ENCODE measurements at regions not wholly inside any gene's neighbourhood (a gene's known extent, or its start where the extent isn't known, plus 50 kb on each side); places are given as distances from the start of the nearest gene placed in this dataset.

DNA sequence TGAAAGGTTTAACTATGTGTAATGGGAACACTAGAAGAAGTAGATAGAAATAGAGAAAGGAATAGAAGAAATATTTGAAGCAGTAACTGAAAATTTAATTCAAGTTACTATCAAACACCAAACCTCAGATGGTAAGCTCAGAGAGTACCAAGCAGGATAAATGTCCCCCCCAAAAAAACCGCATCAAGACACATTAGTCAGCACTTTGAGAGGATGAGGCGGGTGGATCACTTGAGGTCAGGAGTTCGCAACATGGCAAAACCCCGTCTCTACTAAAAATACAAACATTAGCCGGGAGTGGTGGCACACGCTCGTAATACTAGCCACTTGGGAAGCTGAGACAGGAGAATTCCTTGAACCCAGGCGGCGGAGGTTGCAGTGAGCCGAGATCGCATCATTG, 253.1 kb downstream of the C6orf118 start:
- Histone ChIP-seq H3K4me1 (no peaks in the 10 kb centered on the region), H4K20me1 (no peaks in the 10 kb centered on the region), H3K27ac (no peak overlapping the region), H3K9ac (no peak overlapping the region), H3K4me2 (no peak overlapping the region), H3K27me3 (no peaks in the 10 kb centered on the region), H3K9me3 (replicated peaks in 1 of 11) (0 out of 22 replicates have a peak, but pooled peaks cover 0 to 4% (median 0%) of the 10 kb centered on the region in 11 experiments), H3K4me3 (no peak overlapping the region), H3K36me3 (no peaks in the 10 kb centered on the region)
- TF ChIP-seq Cebpa-rat (IDR thresholded peaks at IDR 0.05), result no peak

DNA sequence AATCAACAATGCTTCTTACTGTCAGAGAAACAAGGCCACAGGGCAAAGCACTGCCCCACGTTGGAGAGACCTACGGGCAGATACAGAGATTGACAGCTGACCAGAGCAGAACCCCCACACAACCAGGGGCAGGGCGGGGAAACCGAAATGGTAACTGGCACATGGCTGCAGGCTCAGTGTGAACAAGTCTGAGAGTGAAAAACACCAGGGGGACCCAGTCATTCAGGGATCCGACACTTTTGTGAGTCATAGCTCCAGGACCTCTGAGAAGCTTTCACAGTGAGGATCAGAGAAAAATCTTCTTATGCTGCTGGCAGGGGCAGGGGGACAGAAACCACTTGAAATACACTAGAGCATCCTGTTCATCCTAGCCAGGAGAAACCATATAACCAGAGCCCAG, 254.2 kb downstream of the C6orf118 start:
- no peak overlapping the region for H3K4me2 ChIP-seq
- no peak overlapping the region for H3K27ac ChIP-seq
- no peak overlapping the region for H3K9ac ChIP-seq
- no peaks in the 10 kb centered on the region for H4K20me1 ChIP-seq
- no peak for TF ChIP-seq Cebpa-rat (IDR thresholded peaks at IDR 0.05)
- no peaks in the 10 kb centered on the region for H3K27me3 ChIP-seq
- no peaks in the 10 kb centered on the region for H3K4me1 ChIP-seq
- no peaks in the 10 kb centered on the region for H3K36me3 ChIP-seq
- peaks cover under 1 to 11% (median 4%) of the 10 kb centered on the region in 11 experiments; a peak in 14 of 22 replicates for H3K9me3 ChIP-seq (replicated peaks in 1 of 11)
- no peak overlapping the region for H3K4me3 ChIP-seq

DNA sequence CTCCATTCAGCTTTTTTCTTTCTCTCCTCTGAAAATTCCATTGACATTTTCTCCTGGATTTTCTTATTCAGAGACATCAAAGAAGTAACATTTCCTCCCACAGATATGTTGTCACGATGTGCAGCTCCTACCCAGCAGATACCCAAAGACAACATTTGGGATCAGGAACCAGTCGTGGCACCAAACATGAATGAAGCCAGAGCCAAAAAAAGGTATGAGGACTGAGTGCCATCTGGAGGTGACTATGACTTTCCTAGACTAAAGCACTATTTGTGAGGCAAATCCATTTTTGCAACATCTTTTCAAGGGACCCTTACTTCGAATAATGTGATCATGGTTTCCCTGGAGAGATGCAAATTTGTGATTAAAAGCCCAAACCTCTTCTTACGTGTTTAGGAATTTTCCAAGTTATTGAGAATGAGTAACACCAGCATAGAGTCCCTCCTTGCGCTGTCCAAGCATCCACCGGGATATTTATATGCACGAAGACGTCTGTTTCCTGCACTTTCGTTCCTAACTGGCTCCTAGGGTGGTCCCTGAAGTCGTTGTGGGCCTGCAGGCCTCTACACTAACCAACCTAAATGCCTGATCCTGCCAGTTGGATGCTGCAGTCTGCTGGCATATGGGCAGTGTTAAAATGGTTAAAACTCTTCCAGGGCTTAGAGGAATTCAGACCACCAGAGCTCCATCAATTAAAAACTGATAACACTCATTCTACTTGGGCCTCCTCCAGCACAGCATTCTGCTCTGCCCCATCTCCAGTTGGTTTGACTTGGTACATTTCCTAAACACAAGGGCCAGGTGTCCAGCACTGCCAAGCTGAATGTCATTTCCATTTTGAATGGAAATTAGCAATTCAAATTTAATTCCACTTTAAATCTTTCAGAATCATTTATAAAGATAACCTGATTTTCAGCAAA, 256.6 kb downstream of the C6orf118 start:
- Histone ChIP-seq H3K4me3 (no peak overlapping the region), H3K27me3 (no peaks in the 10 kb centered on the region), H4K20me1 (no peaks in the 10 kb centered on the region), H3K4me2 (no peak overlapping the region), H3K9me3 (replicated peaks in 1 of 11) (peaks cover 11 to 24% (median 16%) of the 10 kb centered on the region in 11 experiments; a peak in 19 of 22 replicates), H3K36me3 (no peaks in the 10 kb centered on the region), H3K27ac (no peak overlapping the region), H3K4me1 (no peaks in the 10 kb centered on the region), H3K9ac (no peak overlapping the region)
- no peak for TF ChIP-seq Cebpa-rat (IDR thresholded peaks at IDR 0.05)

DNA sequence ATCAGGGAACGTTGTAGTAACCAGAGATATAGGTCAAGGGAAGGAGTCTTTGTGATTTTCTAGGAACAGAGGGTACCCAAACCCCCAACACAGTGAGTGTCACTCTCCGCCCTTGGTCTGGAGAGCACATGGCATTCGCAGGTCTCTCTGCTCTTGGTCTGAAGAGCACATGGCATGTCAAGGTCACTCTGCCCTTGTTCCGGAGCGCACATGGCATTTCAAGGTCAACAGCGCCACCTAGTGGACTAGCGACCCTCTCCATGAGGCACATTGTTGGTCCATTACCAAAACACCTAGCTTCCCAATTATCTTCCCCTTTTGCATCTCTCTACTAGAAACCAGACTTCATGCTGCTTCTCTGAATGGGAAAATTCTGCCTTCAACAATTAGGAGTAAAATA, 260.0 kb downstream of the C6orf118 start:
- no peaks in the 10 kb centered on the region for H3K4me1 ChIP-seq
- no peak for TF ChIP-seq Cebpa-rat (IDR thresholded peaks at IDR 0.05)

DNA sequence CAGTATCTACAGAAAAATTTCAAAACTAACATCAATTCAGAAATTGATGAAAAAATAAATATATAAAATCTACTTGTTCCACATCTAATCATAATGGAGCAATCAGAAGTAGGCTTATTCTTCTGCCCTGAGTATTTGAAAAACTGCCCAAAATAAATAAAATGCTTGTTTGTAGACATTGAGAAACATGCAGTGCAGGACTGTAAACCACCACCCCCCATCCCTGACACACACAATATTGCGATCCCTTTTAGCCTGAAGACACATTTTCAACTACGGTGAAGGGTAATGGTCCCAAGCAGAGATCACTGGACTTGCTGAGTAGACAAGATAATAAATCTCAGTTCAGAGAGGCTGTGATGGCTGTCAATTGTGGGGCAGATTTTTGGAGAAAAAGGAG, 261.5 kb downstream of the C6orf118 start:
- Histone ChIP-seq H3K4me2 (no peak overlapping the region), H3K4me1 (no peaks in the 10 kb centered on the region), H4K20me1 (no peaks in the 10 kb centered on the region), H3K9me3 (replicated peaks in 1 of 11) (peaks cover 16 to 35% (median 24%) of the 10 kb centered on the region in 11 experiments), H3K9ac (no peak overlapping the region), H3K27ac (no peak overlapping the region), H3K27me3 (no peaks in the 10 kb centered on the region), H3K4me3 (no peak overlapping the region), H3K36me3 (no peaks in the 10 kb centered on the region)
- TF ChIP-seq Cebpa-rat (IDR thresholded peaks at IDR 0.05), result no peak

More for the DNA sequence above, 260.0 kb downstream of the C6orf118 start:
- Histone ChIP-seq H4K20me1 (no peaks in the 10 kb centered on the region), H3K4me2 (no peak overlapping the region), H3K36me3 (no peaks in the 10 kb centered on the region), H3K9ac (no peak overlapping the region), H3K27ac (no peak overlapping the region), H3K4me3 (no peak overlapping the region), H3K27me3 (no peaks in the 10 kb centered on the region), H3K9me3 (replicated peaks in 1 of 11) (peaks cover 16 to 35% (median 24%) of the 10 kb centered on the region in 11 experiments)

DNA sequence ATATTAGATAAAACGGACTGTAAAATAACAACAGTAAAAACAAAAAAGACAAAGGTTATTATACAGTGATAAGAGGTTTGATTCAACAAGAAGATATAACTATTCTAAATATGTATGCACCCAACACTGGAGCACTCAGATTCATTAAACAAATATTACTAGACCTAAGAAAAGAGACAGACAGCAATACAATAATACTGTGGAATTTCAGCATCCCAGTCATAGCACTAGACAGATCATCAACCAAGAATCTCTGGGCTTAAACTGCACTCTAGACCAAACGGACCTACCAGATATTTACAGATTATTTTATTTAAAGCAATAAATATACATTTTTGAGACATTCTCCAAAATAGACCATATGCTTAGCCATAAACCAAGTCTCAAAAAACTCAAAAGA, 263.8 kb downstream of the C6orf118 start:
- TF ChIP-seq Cebpa-rat (IDR thresholded peaks at IDR 0.05), result no peak
- no peak overlapping the region for H3K9ac ChIP-seq
- H3K27ac ChIP-seq, result no peak overlapping the region
- no peaks in the 10 kb centered on the region for H3K4me1 ChIP-seq
- H3K4me2 ChIP-seq, result no peak overlapping the region
- H4K20me1 ChIP-seq, result no peaks in the 10 kb centered on the region
- no peaks in the 10 kb centered on the region for H3K27me3 ChIP-seq
- H3K36me3 ChIP-seq, result no peaks in the 10 kb centered on the region
- peaks cover 16 to 32% (median 23%) of the 10 kb centered on the region in 11 experiments for H3K9me3 ChIP-seq (replicated peaks in 1 of 11)
- H3K4me3 ChIP-seq, result no peak overlapping the region

DNA sequence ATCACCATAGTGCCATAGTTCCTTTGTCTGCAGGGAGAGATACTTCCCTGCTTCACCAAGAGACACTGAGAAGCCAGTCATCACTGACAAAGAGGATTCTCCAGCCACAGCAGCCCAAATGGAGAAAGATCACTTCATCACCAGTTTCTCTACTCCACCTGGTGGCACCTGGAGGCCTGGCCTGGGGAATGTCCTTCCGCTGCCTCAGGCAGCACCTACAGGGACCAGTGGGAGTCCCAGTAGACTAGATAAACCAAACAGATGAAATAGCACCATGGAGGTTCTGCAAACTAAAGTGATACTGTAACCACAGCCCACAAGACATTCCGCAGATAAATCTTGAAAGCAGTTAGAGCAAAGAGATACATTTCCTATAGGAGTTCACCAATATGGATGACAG, 266.5 kb downstream of the C6orf118 start:
- H4K20me1 ChIP-seq, result no peaks in the 10 kb centered on the region
- TF ChIP-seq Cebpa-rat (IDR thresholded peaks at IDR 0.05), result no peak
- no peak overlapping the region for H3K27ac ChIP-seq
- H3K27me3 ChIP-seq, result no peaks in the 10 kb centered on the region
- H3K9me3 ChIP-seq (replicated peaks in 1 of 11), result peaks cover 0 to 19% (median 10%) of the 10 kb centered on the region in 11 experiments; a peak in 16 of 22 replicates
- H3K4me1 ChIP-seq, result no peaks in the 10 kb centered on the region
- H3K36me3 ChIP-seq, result no peaks in the 10 kb centered on the region
- no peak overlapping the region for H3K4me3 ChIP-seq
- H3K9ac ChIP-seq, result no peak overlapping the region
- H3K4me2 ChIP-seq, result no peak overlapping the region

DNA sequence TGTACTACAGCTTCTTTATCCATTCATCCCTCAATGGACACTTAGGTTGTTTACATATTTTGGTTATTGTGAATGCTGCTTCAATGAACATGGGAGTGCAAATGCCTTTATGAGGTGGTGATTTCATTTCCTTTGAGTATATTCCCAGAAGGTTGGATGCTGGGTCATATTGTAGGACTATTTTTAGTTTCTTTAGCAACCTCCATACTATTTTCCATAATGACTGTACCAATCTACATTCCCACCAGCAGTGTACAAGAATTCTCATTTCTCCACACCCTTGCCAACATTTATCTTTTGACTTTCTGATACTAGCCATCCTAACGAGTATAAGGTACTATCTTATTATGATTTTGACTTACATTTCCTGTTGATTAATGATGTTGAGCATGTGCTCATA, 269.0 kb downstream of the C6orf118 start:
- Histone ChIP-seq H3K36me3 (no peaks in the 10 kb centered on the region), H3K27me3 (no peaks in the 10 kb centered on the region), H4K20me1 (no peaks in the 10 kb centered on the region), H3K4me2 (no peak overlapping the region), H3K4me1 (no peaks in the 10 kb centered on the region), H3K4me3 (no peak overlapping the region), H3K9ac (no peak overlapping the region), H3K9me3 (replicated peaks in 1 of 11) (peaks cover 0 to 12% (median 0%) of the 10 kb centered on the region in 11 experiments; a peak in 1 of 22 replicates), H3K27ac (no peak overlapping the region)
- no peak for TF ChIP-seq Cebpa-rat (IDR thresholded peaks at IDR 0.05)

DNA sequence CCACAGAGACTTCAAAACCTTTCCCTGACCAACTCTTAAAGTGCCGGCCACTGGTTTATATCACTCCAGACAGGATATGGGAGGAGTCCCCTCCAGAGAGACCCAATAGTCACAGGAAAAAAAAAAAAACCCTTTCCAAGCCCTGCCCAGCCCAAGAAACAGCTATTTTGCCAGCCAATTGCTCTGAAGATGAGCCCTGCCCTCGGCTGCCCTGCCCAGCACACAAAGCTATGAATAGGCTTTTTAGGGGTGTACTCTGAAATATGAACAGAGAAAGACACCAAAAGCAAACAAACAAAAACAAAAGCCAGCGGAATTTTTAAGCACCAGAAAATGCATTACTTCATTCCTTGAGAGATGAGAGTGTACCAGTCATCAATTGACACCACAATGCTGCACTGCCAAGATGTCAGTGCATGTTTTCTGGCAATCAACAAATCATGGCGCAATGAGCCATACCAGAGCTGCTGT, 275.1 kb downstream of the C6orf118 start:
- Histone ChIP-seq H3K4me2 (no peak overlapping the region), H3K9ac (no peak overlapping the region), H3K9me3 (replicated peaks in 1 of 11) (peaks cover 0 to 5% (median 0%) of the 10 kb centered on the region in 11 experiments; a peak in 3 of 22 replicates), H3K27me3 (no peaks in the 10 kb centered on the region), H3K36me3 (no peaks in the 10 kb centered on the region), H3K4me3 (no peak overlapping the region), H3K27ac (no peak overlapping the region), H4K20me1 (no peaks in the 10 kb centered on the region), H3K4me1 (no peaks in the 10 kb centered on the region)
- no peak for TF ChIP-seq Cebpa-rat (IDR thresholded peaks at IDR 0.05)

DNA sequence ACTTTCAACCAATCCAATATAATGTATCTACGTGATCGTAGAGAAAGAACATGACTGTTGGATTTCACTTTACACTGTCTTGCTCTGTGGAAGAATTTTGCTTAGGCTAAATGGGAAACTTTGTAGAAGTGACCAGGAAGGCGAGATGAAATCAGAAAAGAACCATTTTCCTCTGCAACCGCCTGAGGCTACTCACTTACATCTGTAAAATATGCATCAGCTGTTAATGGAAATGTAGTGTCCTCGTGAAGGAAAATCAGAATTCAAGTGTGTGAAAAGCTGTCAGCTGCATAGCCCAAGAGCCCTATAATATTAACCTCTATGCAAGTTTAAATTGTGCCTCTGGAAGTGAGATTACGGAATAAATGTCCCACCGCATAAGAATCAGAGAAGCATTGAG, 277.9 kb downstream of the C6orf118 start:
- no peaks in the 10 kb centered on the region for H3K4me1 ChIP-seq
- no peak overlapping the region for H3K4me2 ChIP-seq
- H4K20me1 ChIP-seq, result no peaks in the 10 kb centered on the region
- H3K9ac ChIP-seq, result no peak overlapping the region
- no peaks in the 10 kb centered on the region for H3K27me3 ChIP-seq
- TF ChIP-seq Cebpa-rat (IDR thresholded peaks at IDR 0.05), result no peak
- H3K36me3 ChIP-seq, result no peaks in the 10 kb centered on the region
- peaks cover 0 to 5% (median 0%) of the 10 kb centered on the region in 11 experiments; a peak in 3 of 22 replicates for H3K9me3 ChIP-seq (replicated peaks in 1 of 11)
- no peak overlapping the region for H3K4me3 ChIP-seq
- H3K27ac ChIP-seq, result no peak overlapping the region

Measured in BLaER1 treated with 17β-estradiol and CSF1 and Interleukin-3, amounts not matched to agents 10 nM and 100 nM (cell line).